NB4 (cell line): ENCODE measurements at regions not wholly inside any gene's neighbourhood (a gene's known extent, or its start where the extent isn't known, plus 50 kb on each side); places are given as distances from the start of the nearest gene placed in this dataset.

Experiments used
- CTCF ChIP-seq: IDR thresholded peaks from one replicate; pipeline ENCODE4 v1.5.1; 2012; ENCODE audit warnings: low read depth, low read length
- MYC ChIP-seq: IDR thresholded peaks from 2 replicates; pipeline ENCODE4 v1.6.1; 2011; ENCODE audit warnings: low read depth, low read length
- POLR2A ChIP-seq: IDR thresholded peaks from 2 replicates; pipeline ENCODE4 v1.6.1; 2011; ENCODE audit warnings: mild to moderate bottlenecking; ENCODE audit not compliant: insufficient read length; ENCODE audit errors: extremely low read depth
- TF ChIP-seq, protein P1 (sequence below): IDR thresholded peaks from 2 replicates; pipeline ENCODE4 v1.6.1; 2011; ENCODE audit warnings: low read depth, low read length

DNA sequence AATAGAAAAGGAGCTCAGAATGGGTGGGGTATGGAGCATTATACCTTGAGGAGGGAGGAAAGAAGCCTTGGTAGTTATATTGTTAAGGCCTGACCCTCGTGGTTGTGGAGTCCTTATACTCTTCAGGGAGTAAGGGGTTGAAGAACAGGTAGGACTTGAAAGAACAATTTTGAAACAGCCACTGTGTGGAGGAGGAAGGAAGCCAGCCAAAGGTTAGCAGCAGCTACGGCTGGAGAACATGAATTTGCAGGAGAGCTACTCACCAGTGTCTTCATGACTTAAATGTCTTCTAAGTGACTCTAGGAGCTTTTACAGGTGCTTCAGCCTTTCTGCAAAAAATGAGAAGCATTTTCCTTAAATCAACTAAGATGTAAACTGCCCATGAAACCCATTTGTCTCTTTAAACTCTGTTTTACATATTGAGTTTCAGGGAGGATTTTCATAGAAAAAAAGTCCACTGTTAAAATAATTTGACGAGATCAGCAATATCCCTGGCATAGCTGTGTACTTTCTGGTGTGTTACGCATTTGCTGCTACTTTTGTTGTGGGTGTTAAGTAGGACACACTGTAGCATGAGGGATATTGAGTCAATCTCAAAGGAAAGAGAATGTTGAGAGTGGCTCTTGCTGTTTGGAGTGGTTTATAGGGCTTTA, 110.6 kb upstream of the ELL2 start:
- TF ChIP-seq CTCF (no peak), POLR2A (no peak), MYC (no peak)
- TF ChIP-seq, protein P1, sequence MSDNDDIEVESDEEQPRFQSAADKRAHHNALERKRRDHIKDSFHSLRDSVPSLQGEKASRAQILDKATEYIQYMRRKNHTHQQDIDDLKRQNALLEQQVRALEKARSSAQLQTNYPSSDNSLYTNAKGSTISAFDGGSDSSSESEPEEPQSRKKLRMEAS: no peak
